ENCODE measurements at regions not wholly inside any gene's neighbourhood (a gene's known extent, or its start where the extent isn't known, plus 50 kb on each side); places are given as distances from the start of the nearest gene placed in this dataset.

GRCh38 chr10:29021591-29021990 lies 267.3 kb upstream of the LYZL1 start (continued):
- TF ChIP-seq RAD51 (IDR thresholded peaks at IDR 0.05) (no peak), SMC3 (IDR thresholded peaks at IDR 0.05; ENCODE audit: borderline replicate concordance, low read length) (no peak)

- no peaks in the 10 kb centered on the region for H3K36me3 ChIP-seq (ENCODE audit: control insufficient read depth in 2 of 2, insufficient read depth in 2 of 2, low read length in 1 of 2)
- intact Hi-C loops (cut with micrococcal nuclease; ENCODE audit: unreplicated experiment) (no loop called here), in situ Hi-C loops (cut with MboI) (loop anchor here (25.0 kb wide), 1 partner anchor 90 kb away; no protein-coding TSS in a partner anchor)
- H3K4me2 ChIP-seq (ENCODE audit: control insufficient read depth, insufficient read depth): no peak overlapping the region
- H3K4me3 ChIP-seq: no peak overlapping the region
- POLR2A ChIA-PET: interaction anchor here (0.5 kb wide), 1 partner anchor 579 kb away, joined by 3 read pairs; no protein-coding TSS in a partner anchor
- FAIRE-seq (no peak), DNase-seq (ENCODE audit: low read depth, low spot score) (no peak), ATAC-seq (no peak)
- no peaks in the 10 kb centered on the region for H3K9me3 ChIP-seq (replicated peaks; ENCODE audit: control insufficient read depth, insufficient read depth, low read length)
- 60% methylated on average over 9 of the region's 9 CpGs for WGBS (ENCODE audit: insufficient coverage, insufficient replicate concordance, low lambda C conversion rate, missing lambda C conversion rate)
- no peak overlapping the region for H3K9ac ChIP-seq (ENCODE audit: control insufficient read depth, insufficient read depth, low read length)
- CTCF ChIA-PET: no interaction called here
- no peaks in the 10 kb centered on the region for H3K79me2 ChIP-seq (ENCODE audit: control insufficient read depth, insufficient read depth, low read length)
- BruUV-seq (replicated peaks): no TSS peak
- SMC1A ChIA-PET (ENCODE audit: uncharacterized antibody, unreplicated experiment): interaction anchor here (0.9 kb wide), 1 partner anchor 18 kb away, joined by 3 read pairs; no protein-coding TSS in a partner anchor
- H2AFZ ChIP-seq (ENCODE audit: control insufficient read depth, low read depth, low read length): no peak overlapping the region
- no peak overlapping the region for H3K27ac ChIP-seq (ENCODE audit: control insufficient read depth, insufficient read depth)
- no peaks in the 10 kb centered on the region for H4K20me1 ChIP-seq (ENCODE audit: control insufficient read depth, insufficient read depth)
- H3K4me1 ChIP-seq (ENCODE audit: control insufficient read depth, insufficient read depth, low read length): no peaks in the 10 kb centered on the region
- H3K27me3 ChIP-seq (replicated peaks in 1 of 2; ENCODE audit: control insufficient read depth in 2 of 2, insufficient read depth in 2 of 2, low read length in 1 of 2): no peaks in the 10 kb centered on the region
- RAD21 ChIA-PET (ENCODE audit: unreplicated experiment): no interaction called here
- TF ChIP-seq CHD1 (IDR thresholded peaks at IDR 0.05; ENCODE audit: low read depth, low read length): no peak
- no peak for TF ChIP-seq HDGF (IDR thresholded peaks at IDR 0.05)
- TF ChIP-seq NR2F1 (conservative IDR thresholded peaks at IDR 0.05): no peak
- TF ChIP-seq EZH2 (IDR thresholded peaks at IDR 0.05; ENCODE audit: borderline replicate concordance, control insufficient read depth, low read depth, low read length): no peak
- TF ChIP-seq ESRRA (IDR thresholded peaks at IDR 0.05; ENCODE audit: low read length): no peak
- TF ChIP-seq ETV6 (conservative IDR thresholded peaks at IDR 0.05 in 1 of 2, IDR thresholded peaks at IDR 0.05 in 1 of 2; ENCODE audit: borderline replicate concordance in 1 of 2, low read depth in 1 of 2): no peak
- TF ChIP-seq REST (IDR thresholded peaks at IDR 0.05; ENCODE audit: low read depth, low read length): no peak
- no peak for TF ChIP-seq POLR2A (IDR thresholded peaks at IDR 0.05; ENCODE audit: low read depth, low read length)
- no peak for TF ChIP-seq PRDM15 (CRISPR knock-in tag; IDR thresholded peaks at IDR 0.05)
- no peak for TF ChIP-seq SIN3A (IDR thresholded peaks at IDR 0.05; ENCODE audit: low read depth, low read length)
- TF ChIP-seq MXI1 (IDR thresholded peaks at IDR 0.05; ENCODE audit: low read depth, low read length): no peak
- no peak for TF ChIP-seq PKNOX1 (IDR thresholded peaks at IDR 0.05)
- no peak for TF ChIP-seq ZNF384 (IDR thresholded peaks at IDR 0.05; ENCODE audit: borderline replicate concordance, low read depth, low read length)
- no peak for TF ChIP-seq NFYB (IDR thresholded peaks at IDR 0.05; ENCODE audit: insufficient read depth, low read depth, low read length)
These were observed 266.4 kb upstream of the LYZL1 start for GRCh38 chr10:29022513-29022912.

All from GM12878 (cell line).